WERI-Rb-1 (cell line): ENCODE measurements at regions not wholly inside any gene's neighbourhood (a gene's known extent, or its start where the extent isn't known, plus 50 kb on each side); places are given as distances from the start of the nearest gene placed in this dataset.

Experiments used
- DNase-seq: peaks from one replicate; pipeline ENCODE4 v3.0.0-alpha.2; 2020
- H3K27ac ChIP-seq: fragments of 250-450 bp; sonication (Bioruptor Pico); 2 replicates; pipeline ENCODE4 v1.5.1; 2020; ENCODE audit warnings: mild to moderate bottlenecking, moderate library complexity
- H3K27me3 ChIP-seq: fragments of 250-450 bp; sonication (Bioruptor Pico); 2 replicates; pipeline ENCODE4 v1.5.1; 2021; ENCODE audit warnings: mild to moderate bottlenecking, low read depth, moderate library complexity; ENCODE audit not compliant: insufficient read depth, severe bottlenecking
- H3K36me3 ChIP-seq: fragments of 250-450 bp; sonication (Bioruptor Pico); 2 replicates; pipeline ENCODE4 v1.5.1; 2020; ENCODE audit warnings: mild to moderate bottlenecking, moderate library complexity
- H3K4me3 ChIP-seq: 2 replicates; pipeline ENCODE4 v1.5.1; 2011; ENCODE audit warnings: low read depth, mild to moderate bottlenecking, control low read depth, low read length
- H3K9me3 ChIP-seq: fragments of 250-450 bp; sonication (Bioruptor Pico); 2 replicates; pipeline ENCODE4 v1.5.1; 2021; ENCODE audit warnings: mild to moderate bottlenecking, moderate library complexity; ENCODE audit not compliant: severe bottlenecking
- TF ChIP-seq, protein P1 (sequence below): IDR thresholded peaks from 2 replicates; pipeline ENCODE4 v1.5.1; 2011; ENCODE audit warnings: low read depth, mild to moderate bottlenecking, control low read depth, inconsistent platforms, low read length

DNA sequence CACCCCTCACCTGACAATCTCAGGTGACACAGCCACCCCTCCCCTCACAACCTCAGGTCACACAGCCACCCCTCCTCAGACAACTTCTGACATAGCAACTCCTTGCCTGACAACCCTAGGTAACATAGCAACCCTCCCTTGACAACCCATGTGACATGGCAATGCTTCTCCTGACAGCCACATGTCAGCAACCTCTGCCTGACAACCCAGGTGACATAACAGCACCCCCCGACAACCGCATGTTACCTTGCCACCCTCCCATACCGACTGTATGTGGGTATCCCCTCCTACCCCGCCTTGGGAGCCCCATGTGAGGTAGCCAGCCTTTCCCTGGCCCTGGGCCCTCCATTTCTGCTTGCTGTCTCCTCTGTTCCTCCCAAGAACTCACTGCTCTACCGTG, 77.7 kb upstream of the B3GAT1 start:
- H3K4me3 ChIP-seq = no peak overlapping the region
- H3K27ac ChIP-seq = no peak overlapping the region
- H3K9me3 ChIP-seq = peaks cover 12% of the 10 kb centered on the region
- no peaks in the 10 kb centered on the region for H3K27me3 ChIP-seq
- H3K36me3 ChIP-seq = no peaks in the 10 kb centered on the region
- TF ChIP-seq, protein P1, sequence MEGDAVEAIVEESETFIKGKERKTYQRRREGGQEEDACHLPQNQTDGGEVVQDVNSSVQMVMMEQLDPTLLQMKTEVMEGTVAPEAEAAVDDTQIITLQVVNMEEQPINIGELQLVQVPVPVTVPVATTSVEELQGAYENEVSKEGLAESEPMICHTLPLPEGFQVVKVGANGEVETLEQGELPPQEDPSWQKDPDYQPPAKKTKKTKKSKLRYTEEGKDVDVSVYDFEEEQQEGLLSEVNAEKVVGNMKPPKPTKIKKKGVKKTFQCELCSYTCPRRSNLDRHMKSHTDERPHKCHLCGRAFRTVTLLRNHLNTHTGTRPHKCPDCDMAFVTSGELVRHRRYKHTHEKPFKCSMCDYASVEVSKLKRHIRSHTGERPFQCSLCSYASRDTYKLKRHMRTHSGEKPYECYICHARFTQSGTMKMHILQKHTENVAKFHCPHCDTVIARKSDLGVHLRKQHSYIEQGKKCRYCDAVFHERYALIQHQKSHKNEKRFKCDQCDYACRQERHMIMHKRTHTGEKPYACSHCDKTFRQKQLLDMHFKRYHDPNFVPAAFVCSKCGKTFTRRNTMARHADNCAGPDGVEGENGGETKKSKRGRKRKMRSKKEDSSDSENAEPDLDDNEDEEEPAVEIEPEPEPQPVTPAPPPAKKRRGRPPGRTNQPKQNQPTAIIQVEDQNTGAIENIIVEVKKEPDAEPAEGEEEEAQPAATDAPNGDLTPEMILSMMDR = no peak
- no peak for DNase-seq

- TF ChIP-seq, protein P1 = no peak
- no peak for DNase-seq
- Histone ChIP-seq H3K4me3 (no peak overlapping the region), H3K27me3 (no peaks in the 10 kb centered on the region), H3K27ac (no peak overlapping the region), H3K36me3 (no peaks in the 10 kb centered on the region), H3K9me3 (peaks cover 7% of the 10 kb centered on the region)
Measured at GRCh38 chr11:134488913-134489312, 76.9 kb upstream of the B3GAT1 start.

DNA sequence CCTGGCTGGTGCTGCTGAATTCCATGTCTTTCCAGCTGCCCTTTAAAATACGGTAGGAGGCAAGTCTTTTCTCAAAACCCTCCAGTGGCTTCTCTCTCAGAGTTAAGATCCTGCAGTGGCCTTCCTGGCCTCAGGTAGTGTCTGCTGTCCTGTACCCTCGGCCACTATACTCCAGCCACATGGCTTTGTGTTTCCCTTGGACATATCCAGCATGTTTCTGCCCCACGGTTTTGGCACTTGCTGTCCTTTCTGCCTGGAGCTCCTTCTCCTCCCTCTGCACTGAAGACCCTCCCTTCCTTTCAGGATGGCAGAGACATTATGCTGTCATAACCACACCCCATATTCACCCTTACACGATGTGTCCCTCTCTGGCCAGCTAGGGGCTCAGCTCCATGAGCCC, 76.5 kb upstream of the B3GAT1 start:
- H3K27me3 ChIP-seq = no peaks in the 10 kb centered on the region
- no peak overlapping the region for H3K27ac ChIP-seq
- no peak for DNase-seq
- peaks cover 4% of the 10 kb centered on the region for H3K9me3 ChIP-seq
- no peak overlapping the region for H3K4me3 ChIP-seq
- TF ChIP-seq, protein P1 = no peak
- H3K36me3 ChIP-seq = no peaks in the 10 kb centered on the region

DNA sequence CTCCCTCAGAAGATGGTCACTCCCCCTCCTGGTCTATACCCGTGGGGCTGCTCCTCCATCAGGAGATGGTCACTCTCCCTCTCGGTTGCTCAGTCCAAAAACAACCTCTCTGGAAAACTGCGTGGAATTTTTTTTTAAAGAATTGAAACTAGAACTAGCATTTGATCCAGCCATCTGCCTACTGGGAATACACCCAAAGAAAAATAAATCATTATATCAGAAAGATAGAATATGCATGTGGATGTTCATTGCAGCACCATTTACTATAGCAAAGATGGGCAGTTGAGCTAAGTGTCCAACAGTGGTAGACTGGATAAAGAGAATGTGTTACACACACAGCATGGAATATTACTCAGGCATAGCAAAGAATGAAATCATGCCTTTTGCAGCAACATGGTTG, 75.7 kb upstream of the B3GAT1 start:
- H3K27ac ChIP-seq = no peak overlapping the region
- no peak overlapping the region for H3K4me3 ChIP-seq
- TF ChIP-seq, protein P1 = no peak
- no peaks in the 10 kb centered on the region for H3K9me3 ChIP-seq
- DNase-seq = no peak
- no peaks in the 10 kb centered on the region for H3K36me3 ChIP-seq
- no peaks in the 10 kb centered on the region for H3K27me3 ChIP-seq

DNA sequence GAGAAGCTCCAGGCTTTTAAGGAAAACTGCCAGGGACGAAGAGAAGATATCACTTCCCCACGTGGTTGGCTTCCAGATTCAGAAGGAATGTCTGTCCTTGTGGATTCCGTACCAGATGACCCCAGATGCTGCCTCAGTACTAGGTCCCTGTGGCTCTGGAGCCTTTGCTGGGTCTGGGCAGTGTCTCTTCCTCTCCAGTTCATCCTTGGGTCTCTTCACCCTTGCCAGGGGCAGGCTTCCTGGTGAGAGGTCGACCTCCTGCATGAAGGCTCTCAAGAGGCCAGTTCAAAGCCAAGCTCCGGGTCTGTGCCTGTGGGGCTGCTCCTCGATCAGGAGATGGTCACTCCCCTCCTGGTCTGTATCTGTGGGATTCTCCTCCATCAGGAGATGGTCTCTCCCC, 74.7 kb upstream of the B3GAT1 start:
- Histone ChIP-seq H3K4me3 (no peak overlapping the region), H3K9me3 (no peaks in the 10 kb centered on the region), H3K27ac (no peak overlapping the region), H3K36me3 (no peaks in the 10 kb centered on the region), H3K27me3 (no peaks in the 10 kb centered on the region)
- DNase-seq = no peak
- TF ChIP-seq, protein P1 = no peak

- no peak overlapping the region for H3K27ac ChIP-seq
- DNase-seq = no peak
- no peaks in the 10 kb centered on the region for H3K36me3 ChIP-seq
- no peaks in the 10 kb centered on the region for H3K27me3 ChIP-seq
- no peaks in the 10 kb centered on the region for H3K9me3 ChIP-seq
- H3K4me3 ChIP-seq = no peak overlapping the region
- TF ChIP-seq, protein P1 = no peak
Measured at GRCh38 chr11:134486106-134486505, 74.1 kb upstream of the B3GAT1 start.
